GM12878 (cell line): ENCODE measurements at regions not wholly inside any gene's neighbourhood (a gene's known extent, or its start where the extent isn't known, plus 50 kb on each side); places are given as distances from the start of the nearest gene placed in this dataset.

Experiments used
- ATAC-seq: fragments of 200-7000 bp; cut with Tn5 transposase; 3 replicates; pipeline ENCODE4 v1.9.1; 2020; ENCODE audit warnings: mild to moderate bottlenecking, moderate library complexity
- BruUV-seq: library from RNA; stranded (reverse); fragments of 400-500 nt; replicated peaks from 2 replicates; lab custom pipeline; 2021; lab: Mats Ljungman, UMichigan
- CTCF ChIA-PET: fragments of 300-600 bp; sonication (Branson Sonifier 250); formaldehyde crosslinking; extraction: SDS; loops from one replicate; lab custom pipeline; 2021; ENCODE audit warnings: inconsistent platforms; lab: Yijun Ruan, JAX
- POLR2A ChIA-PET: fragments of 350-600 bp; formaldehyde crosslinking; extraction: SDS; loops from one replicate; lab custom pipeline; 2021; ENCODE audit warnings: inconsistent platforms; lab: Charles Lee
- RAD21 ChIA-PET: fragments of 300-600 bp; sonication (Branson Sonifier 250); formaldehyde crosslinking; loops from one replicate; lab custom pipeline; 2023; ENCODE audit warnings: antibody characterized with exemption; ENCODE audit not compliant: unreplicated experiment; lab: Charles Lee
- SMC1A ChIA-PET: fragments of 300-600 bp; sonication (Branson Sonifier 250); formaldehyde crosslinking; loops from one replicate; lab custom pipeline; 2023; ENCODE audit not compliant: unreplicated experiment, uncharacterized antibody; lab: Charles Lee
- DNase-seq: peaks from one replicate; pipeline ENCODE4 v3.0.0-alpha.2; 2011; ENCODE audit warnings: low read depth, low spot score
- FAIRE-seq: peaks from 3 replicates; lab custom pipeline; 2011; peaks lifted over from hg19 to GRCh38; lab: Jason Lieb, UNC
- H2AFZ ChIP-seq: 2 replicates; pipeline ENCODE4 v1.6.0; 2011; ENCODE audit warnings: low read depth, low read length, control low read depth; ENCODE audit not compliant: control insufficient read depth
- H3K27ac ChIP-seq: 2 replicates; pipeline ENCODE4 v1.5.1; 2011; ENCODE audit warnings: control low read depth; ENCODE audit not compliant: control insufficient read depth, insufficient read depth
- H3K27me3 ChIP-seq, 2 experiments: replicated peaks in 1 of 2; 2 replicates each; pipeline versions ENCODE4 v1.6.0 to v1.6.1; 2011; ENCODE audit warnings: low read length in 1 of 2; ENCODE audit not compliant: control insufficient read depth in 2 of 2, insufficient read depth in 2 of 2
- H3K36me3 ChIP-seq, 2 experiments: 2 replicates each; pipeline ENCODE4 v1.5.1; 2011; ENCODE audit warnings: low read length in 1 of 2; ENCODE audit not compliant: control insufficient read depth in 2 of 2, insufficient read depth in 2 of 2
- H3K4me1 ChIP-seq: 2 replicates; pipeline ENCODE4 v1.6.1; 2011; ENCODE audit warnings: mild to moderate bottlenecking, low read length, moderate library complexity, mixed read lengths; ENCODE audit not compliant: control insufficient read depth, insufficient read depth
- H3K4me2 ChIP-seq: 2 replicates; pipeline ENCODE4 v1.6.0; 2011; ENCODE audit warnings: control low read depth; ENCODE audit not compliant: control insufficient read depth, insufficient read depth
- H3K4me3 ChIP-seq: fragments of 200-600 bp; sonication (generic); 2 replicates; pipeline ENCODE4 v1.5.1; 2016
- H3K79me2 ChIP-seq: 2 replicates; pipeline ENCODE4 v1.6.0; 2011; ENCODE audit warnings: low read length; ENCODE audit not compliant: control insufficient read depth, insufficient read depth
- H3K9ac ChIP-seq: 2 replicates; pipeline ENCODE4 v1.8.0; 2011; ENCODE audit warnings: low read length, control low read depth, mixed read lengths; ENCODE audit not compliant: control insufficient read depth, insufficient read depth
- H3K9me3 ChIP-seq: replicated peaks from 3 replicates; pipeline ENCODE4 v1.5.1; 2011; ENCODE audit warnings: mild to moderate bottlenecking, low read length; ENCODE audit not compliant: control insufficient read depth, insufficient read depth
- H4K20me1 ChIP-seq: 2 replicates; pipeline ENCODE4 v1.6.0; 2011; ENCODE audit not compliant: control insufficient read depth, insufficient read depth
- BMI1 ChIP-seq: fragments of 450-650 bp; IDR thresholded peaks from 2 replicates; pipeline ENCODE4 v1.6.1; 2016; ENCODE audit warnings: mild to moderate bottlenecking, moderate library complexity, borderline replicate concordance
- CHD4 ChIP-seq: fragments of 200-600 bp; sonication (generic); IDR thresholded peaks from 2 replicates; pipeline ENCODE4 v1.6.1; 2016; ENCODE audit warnings: mild to moderate bottlenecking
- ETV6 ChIP-seq, 2 experiments: fragments of 450-650 bp in 1 of 2; IDR thresholded peaks in 1 of 2; conservative IDR thresholded peaks in 1 of 2; 2 replicates each; pipeline ENCODE4 v1.6.1; 2014; ENCODE audit warnings: antibody characterized with exemption in 1 of 2, borderline replicate concordance in 1 of 2, low read depth in 1 of 2, mild to moderate bottlenecking in 1 of 2, moderate library complexity in 1 of 2
- KAT2A ChIP-seq: conservative IDR thresholded peaks from 2 replicates; pipeline ENCODE4 v1.6.1; 2011; ENCODE audit warnings: low read depth, low read length; ENCODE audit not compliant: control insufficient read depth
- KDM1A ChIP-seq: fragments of 200-600 bp; sonication (generic); IDR thresholded peaks from 2 replicates; pipeline ENCODE4 v1.6.1; 2016; ENCODE audit warnings: borderline replicate concordance
- NKRF ChIP-seq: fragments of 450-650 bp; conservative IDR thresholded peaks from 2 replicates; pipeline ENCODE4 v1.6.1; 2017; ENCODE audit warnings: mild to moderate bottlenecking, moderate library complexity
- PAX5 ChIP-seq: IDR thresholded peaks from 2 replicates; pipeline ENCODE4 v1.6.1; 2011; ENCODE audit warnings: low read depth, low read length, borderline replicate concordance
- RELA ChIP-seq: fragments of 450-650 bp; IDR thresholded peaks from 2 replicates; pipeline ENCODE4 v1.8.0; 2014; ENCODE audit warnings: borderline replicate concordance; ENCODE audit not compliant: partially characterized antibody
- SMARCA5 ChIP-seq: fragments of 450-650 bp; IDR thresholded peaks from 2 replicates; pipeline ENCODE4 v1.6.1; 2017; ENCODE audit warnings: mild to moderate bottlenecking
- TCF7 ChIP-seq: IDR thresholded peaks from 2 replicates; pipeline ENCODE4 v1.6.1; 2014; ENCODE audit warnings: antibody characterized with exemption, borderline replicate concordance
- ZBTB33 ChIP-seq: fragments of 450-650 bp; IDR thresholded peaks from 2 replicates; pipeline ENCODE4 v1.6.1; 2017; ENCODE audit warnings: mild to moderate bottlenecking
- WGBS: methylation state at CpG from one replicate; pipeline ENCODE4 v1.1.6; 2016; ENCODE audit warnings: low lambda C conversion rate; ENCODE audit not compliant: insufficient replicate concordance, insufficient coverage; ENCODE audit errors: missing lambda C conversion rate; 5-methylcytosine and 5-hydroxymethylcytosine counted together
- in situ Hi-C: fragments of 300-500 bp; cut with MboI; formaldehyde crosslinking; loops from 9 replicates; pipeline ENCODE4 v1.14.3; 2018; ENCODE audit warnings: mixed read lengths
- intact Hi-C: fragments of 100-400 bp; cut with micrococcal nuclease; formaldehyde crosslinking; loops from one replicate; pipeline ENCODE4 v1.14.2; 2022; ENCODE audit not compliant: unreplicated experiment

GRCh38 chr7:153541903-153542302 lies 510.3 kb upstream of the DPP6 start:
- Histone ChIP-seq H2AFZ (no peak overlapping the region), H3K27me3 (no peaks in the 10 kb centered on the region), H3K4me1 (no peaks in the 10 kb centered on the region)
- TF ChIP-seq TCF7 = no peak
- TF ChIP-seq BMI1 = no peak
- TF ChIP-seq ETV6 (conservative IDR thresholded peaks at IDR 0.05 in 1 of 2, IDR thresholded peaks at IDR 0.05 in 1 of 2; ENCODE audit: borderline replicate concordance in 1 of 2, low read depth in 1 of 2) = no peak
- TF ChIP-seq KAT2A = no peak
- TF ChIP-seq KDM1A = no peak
- TF ChIP-seq SMARCA5 = no peak
- TF ChIP-seq NKRF = no peak
- TF ChIP-seq CHD4 = no peak
- TF ChIP-seq PAX5 = no peak
- no peak for TF ChIP-seq RELA
- TF ChIP-seq ZBTB33 = no peak
- TF ChIP-seq, all 136 proteins: peak for 0
- no peak for FAIRE-seq
- H3K9me3 ChIP-seq = no peaks in the 10 kb centered on the region; the same call in 2 of the 3 replicates
- no peaks in the 10 kb centered on the region for H4K20me1 ChIP-seq
- H3K9ac ChIP-seq = no peak overlapping the region
- no peak overlapping the region for H3K27ac ChIP-seq
- H3K4me2 ChIP-seq = no peak overlapping the region
- no TSS peak for BruUV-seq
- RAD21 ChIA-PET = no interaction called here
- CTCF ChIA-PET = no interaction called here
- intact Hi-C loops = no loop called here
- 0% methylated on average over 2 of the region's 2 CpGs for WGBS
- no peak overlapping the region for H3K4me3 ChIP-seq
- POLR2A ChIA-PET = no interaction called here
- DNase-seq = no peak
- SMC1A ChIA-PET = no interaction called here
- in situ Hi-C loops = no loop called here
- H3K79me2 ChIP-seq = no peaks in the 10 kb centered on the region
- no peaks in the 10 kb centered on the region for H3K36me3 ChIP-seq
- ATAC-seq = no peak
